K562 (cell line): ENCODE measurements at regions not wholly inside any gene's neighbourhood (a gene's known extent, or its start where the extent isn't known, plus 50 kb on each side); places are given as distances from the start of the nearest gene placed in this dataset.

Experiments used
- FOXA1 ChIP-seq: fragments of 450-650 bp; IDR thresholded peaks from 2 replicates; pipeline ENCODE4 v1.6.1; 2016; ENCODE audit warnings: mild to moderate bottlenecking, borderline replicate concordance
- HMBOX1 ChIP-seq: sonication (generic); IDR thresholded peaks from 2 replicates; pipeline ENCODE4 v1.6.1; 2016
- KDM4B ChIP-seq, 2 experiments: fragments of 450-650 bp in 1 of 2; sonication (generic) in 1 of 2; IDR thresholded peaks; 2 replicates each; pipeline ENCODE4 v1.6.1; 2016 to 2017; ENCODE audit warnings: borderline replicate concordance in 2 of 2, antibody characterized with exemption in 1 of 2, low read depth in 1 of 2, mild to moderate bottlenecking in 1 of 2
- PKNOX1 ChIP-seq: fragments of 450-650 bp; IDR thresholded peaks from 2 replicates; pipeline ENCODE4 v1.6.1; 2016
- TEAD1 ChIP-seq, 2 experiments: fragments of 450-650 bp in 1 of 2; sonication (generic) in 1 of 2; formaldehyde crosslinking; IDR thresholded peaks; 2 replicates each; pipeline versions ENCODE4 v1.4.0 to v1.8.0; 2020 to 2022; ENCODE audit warnings: mild to moderate bottlenecking in 2 of 2, missing genetic modification reagents in 1 of 2
- TRIM24 ChIP-seq, 2 experiments: fragments of 450-650 bp; IDR thresholded peaks; 2 replicates each; pipeline ENCODE4 v1.6.1; 2016
- ZNF3 ChIP-seq: fragments of 250-450 bp; sonication (Bioruptor Pico); IDR thresholded peaks from 2 replicates; pipeline ENCODE4 v1.5.0; 2021; ENCODE audit warnings: mild to moderate bottlenecking, moderate library complexity
- TF ChIP-seq, protein P1 (sequence below), 3 experiments: fragments of 200-800 bp in 1 of 3; fragments of 250-450 bp in 1 of 3; fragments of 450-650 bp in 1 of 3; sonication (Bioruptor Pico) in 1 of 3; sonication (Bioruptor generic) in 1 of 3; formaldehyde crosslinking in 1 of 3; IDR thresholded peaks; 2 replicates each; pipeline versions ENCODE4 v1.6.1 to v1.8.0; 2016 to 2022; ENCODE audit warnings: mild to moderate bottlenecking in 2 of 3, missing genetic modification characterization in 2 of 3, missing compliant biosample characterization in 1 of 3, moderate library complexity in 1 of 3
- TF ChIP-seq, protein P2 (sequence below): fragments of 250-450 bp; sonication (Bioruptor Pico); IDR thresholded peaks from 2 replicates; pipeline ENCODE4 v1.8.0; 2022; ENCODE audit warnings: moderate library complexity, mild to moderate bottlenecking, inconsistent platforms

GRCh38 chr12:68391937-68392336, 59.8 kb upstream of the MDM1 start (continued):
- TF ChIP-seq, protein P1, sequence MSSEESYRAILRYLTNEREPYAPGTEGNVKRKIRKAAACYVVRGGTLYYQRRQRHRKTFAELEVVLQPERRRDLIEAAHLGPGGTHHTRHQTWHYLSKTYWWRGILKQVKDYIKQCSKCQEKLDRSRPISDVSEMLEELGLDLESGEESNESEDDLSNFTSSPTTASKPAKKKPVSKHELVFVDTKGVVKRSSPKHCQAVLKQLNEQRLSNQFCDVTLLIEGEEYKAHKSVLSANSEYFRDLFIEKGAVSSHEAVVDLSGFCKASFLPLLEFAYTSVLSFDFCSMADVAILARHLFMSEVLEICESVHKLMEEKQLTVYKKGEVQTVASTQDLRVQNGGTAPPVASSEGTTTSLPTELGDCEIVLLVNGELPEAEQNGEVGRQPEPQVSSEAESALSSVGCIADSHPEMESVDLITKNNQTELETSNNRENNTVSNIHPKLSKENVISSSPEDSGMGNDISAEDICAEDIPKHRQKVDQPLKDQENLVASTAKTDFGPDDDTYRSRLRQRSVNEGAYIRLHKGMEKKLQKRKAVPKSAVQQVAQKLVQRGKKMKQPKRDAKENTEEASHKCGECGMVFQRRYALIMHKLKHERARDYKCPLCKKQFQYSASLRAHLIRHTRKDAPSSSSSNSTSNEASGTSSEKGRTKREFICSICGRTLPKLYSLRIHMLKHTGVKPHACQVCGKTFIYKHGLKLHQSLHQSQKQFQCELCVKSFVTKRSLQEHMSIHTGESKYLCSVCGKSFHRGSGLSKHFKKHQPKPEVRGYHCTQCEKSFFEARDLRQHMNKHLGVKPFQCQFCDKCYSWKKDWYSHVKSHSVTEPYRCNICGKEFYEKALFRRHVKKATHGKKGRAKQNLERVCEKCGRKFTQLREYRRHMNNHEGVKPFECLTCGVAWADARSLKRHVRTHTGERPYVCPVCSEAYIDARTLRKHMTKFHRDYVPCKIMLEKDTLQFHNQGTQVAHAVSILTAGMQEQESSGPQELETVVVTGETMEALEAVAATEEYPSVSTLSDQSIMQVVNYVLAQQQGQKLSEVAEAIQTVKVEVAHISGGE (CRISPR knock-in tag; IDR thresholded peaks at IDR 0.05) = peak in 1 of 3 experiments; percentile 52; a peak in 1 of 6 replicates
- peak in 1 of 2 experiments; percentile 53; a peak in 1 of 4 replicates for TF ChIP-seq TEAD1 (CRISPR knock-in tag; IDR thresholded peaks at IDR 0.05)
- TF ChIP-seq KDM4B (IDR thresholded peaks at IDR 0.05; ENCODE audit: borderline replicate concordance in 2 of 2, low read depth in 1 of 2) = no peak
- no peak for TF ChIP-seq ZNF3 (CRISPR knock-in tag)
- no peak for TF ChIP-seq FOXA1
- peak; percentile 77; the same call in 1 of the 2 replicates for TF ChIP-seq HMBOX1
- peak in 1 of 2 experiments; percentile 53; a peak in 1 of 4 replicates for TF ChIP-seq TRIM24 (IDR thresholded peaks at IDR 0.05)
- TF ChIP-seq, protein P2, sequence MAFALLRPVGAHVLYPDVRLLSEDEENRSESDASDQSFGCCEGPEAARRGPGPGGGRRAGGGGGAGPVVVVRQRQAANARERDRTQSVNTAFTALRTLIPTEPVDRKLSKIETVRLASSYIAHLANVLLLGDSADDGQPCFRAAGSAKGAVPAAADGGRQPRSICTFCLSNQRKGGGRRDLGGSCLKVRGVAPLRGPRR = no peak
- TF ChIP-seq PKNOX1 = peak; percentile 26; the same call in 1 of the 2 replicates
- TF ChIP-seq, all 486 proteins: peak for 40
